HT1080 (cell line): ENCODE measurements at regions not wholly inside any gene's neighbourhood (a gene's known extent, or its start where the extent isn't known, plus 50 kb on each side); places are given as distances from the start of the nearest gene placed in this dataset.

ENCODE experiments used
- DNase-seq: peaks from one replicate; pipeline ENCODE4 v3.0.0-alpha.2; 2015; ENCODE audit warnings: low read depth

DNA sequence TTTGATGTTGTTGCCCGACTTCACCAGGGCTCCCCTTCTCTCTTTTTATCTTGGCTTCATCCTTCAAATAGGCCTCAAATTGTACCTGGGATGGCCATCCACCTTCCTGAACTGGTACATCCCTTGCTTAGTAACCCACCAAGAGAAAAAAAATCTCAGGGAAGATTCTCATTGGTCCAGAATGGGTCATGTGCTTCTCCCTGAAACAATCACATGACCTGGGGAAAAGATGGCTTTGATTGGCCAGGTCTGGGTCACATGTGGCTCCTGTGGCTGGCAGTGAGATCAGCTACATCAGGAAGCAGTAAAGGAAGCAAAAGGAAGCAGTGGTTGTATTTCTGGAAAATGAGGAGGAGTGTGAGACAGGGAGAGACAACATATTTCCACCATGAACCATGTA is 540.2 kb downstream of the MIAT start:
- no peak for DNase-seq

- no peak for DNase-seq
These were observed 541.2 kb downstream of the MIAT start for GRCh38 chr22:27198518-27199035.

- no peak for DNase-seq
These were observed 542.0 kb downstream of the MIAT start for GRCh38 chr22:27199354-27199753.

- no peak for DNase-seq
These were observed 543.9 kb downstream of the MIAT start for GRCh38 chr22:27201276-27201675.

DNA sequence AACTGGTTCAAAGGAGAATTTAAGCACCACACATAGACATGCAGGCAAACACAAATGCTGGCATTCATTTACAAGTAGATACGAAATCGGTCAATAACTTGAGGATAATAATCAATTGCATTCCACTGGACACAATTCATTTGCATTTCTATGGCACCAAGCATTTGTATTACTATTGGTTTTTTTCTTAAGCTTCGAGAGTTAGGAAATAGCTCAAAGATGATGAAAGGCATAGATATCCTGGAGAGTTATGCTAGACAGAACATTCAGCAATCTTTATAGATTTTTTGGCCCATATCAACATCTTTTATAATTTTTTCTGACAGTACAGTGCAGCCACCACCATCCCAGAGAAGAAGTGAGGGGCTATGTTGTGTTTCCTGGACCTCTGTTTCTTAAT is 544.4 kb downstream of the MIAT start:
- no peak for DNase-seq

DNA sequence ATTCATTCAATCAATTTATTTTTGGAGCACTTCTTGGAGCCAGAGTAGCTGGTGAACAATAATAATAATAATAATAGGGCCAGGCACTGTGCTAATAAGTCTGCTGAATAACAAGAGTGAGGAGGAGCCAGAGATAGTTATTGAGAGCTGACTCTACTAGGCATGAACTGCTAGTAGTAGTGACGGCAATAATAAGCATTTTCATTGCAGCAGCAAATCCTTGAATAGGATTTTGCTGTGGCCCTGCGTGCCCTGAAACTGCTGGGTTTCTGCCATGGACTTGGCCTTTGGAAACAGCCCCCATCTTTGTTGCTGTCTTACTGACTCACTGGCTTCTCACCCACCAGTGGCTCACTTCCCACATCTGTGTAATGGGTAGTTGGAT is 545.9 kb downstream of the MIAT start:
- no peak for DNase-seq

DNA sequence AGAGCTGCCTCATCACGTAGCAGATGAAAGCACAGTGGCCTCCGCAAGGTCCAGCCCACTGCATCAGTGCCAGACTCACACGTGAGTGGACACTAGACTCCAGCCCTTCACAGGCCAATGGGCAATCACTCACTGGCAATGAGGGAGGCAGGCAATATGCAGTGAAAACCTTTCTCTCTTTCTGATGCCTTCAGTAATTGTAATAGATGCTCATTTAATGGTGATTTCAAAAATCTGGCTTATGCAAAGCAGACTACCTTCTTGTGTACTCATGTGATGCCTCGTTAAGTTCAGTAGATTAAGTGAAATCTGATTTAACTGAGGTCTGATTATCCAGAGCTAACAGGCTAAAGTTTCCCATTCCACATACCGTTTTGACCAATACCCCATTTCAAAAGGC is 546.9 kb downstream of the MIAT start:
- DNase-seq = no peak

- DNase-seq = no peak
These were observed 547.4 kb downstream of the MIAT start for GRCh38 chr22:27204817-27205216.

DNA sequence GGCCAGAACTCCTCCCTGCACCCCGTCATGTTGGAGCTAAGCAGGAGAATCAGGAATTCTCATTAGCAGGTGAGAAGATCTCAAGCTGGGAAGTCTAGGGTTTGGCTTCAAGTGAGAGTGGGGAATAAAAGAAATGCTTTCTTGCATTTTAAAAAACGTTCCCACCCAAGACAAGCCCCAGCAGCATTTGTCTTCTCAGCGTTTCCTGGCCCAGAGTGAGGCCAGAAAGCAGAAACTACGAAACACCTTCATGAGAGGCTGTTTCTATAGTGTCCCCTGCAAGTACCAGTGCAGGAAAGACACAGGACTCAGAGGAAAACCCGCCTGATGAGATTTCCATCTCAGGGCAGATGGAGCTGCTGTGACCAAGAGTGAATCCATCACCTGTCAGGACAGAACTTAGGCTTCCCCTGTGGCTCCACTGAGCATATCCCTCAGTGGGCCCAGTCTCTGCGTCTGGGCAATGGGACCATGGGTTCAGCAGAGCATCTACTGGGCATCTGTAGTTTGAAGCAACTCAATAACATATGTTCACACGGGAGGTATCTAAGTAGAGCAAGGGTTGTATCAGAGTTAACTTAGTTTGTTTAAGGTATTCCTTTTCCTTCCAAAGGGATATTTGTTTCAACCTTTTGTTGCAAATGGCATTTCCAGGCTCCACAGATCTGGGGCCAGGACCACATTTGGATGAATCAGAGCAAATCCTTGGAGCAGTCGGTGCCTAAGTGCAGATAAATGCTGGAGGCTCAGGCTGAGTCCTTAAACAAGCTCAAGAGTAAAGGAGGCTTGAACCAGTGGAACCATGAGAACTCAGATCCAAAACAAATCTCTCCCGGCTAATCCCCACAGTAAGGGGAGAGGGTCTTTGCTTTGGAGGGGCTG is 548.3 kb downstream of the MIAT start:
- no peak for DNase-seq

- no peak for DNase-seq
These were observed 549.2 kb downstream of the MIAT start for GRCh38 chr22:27206374-27207133.

DNA sequence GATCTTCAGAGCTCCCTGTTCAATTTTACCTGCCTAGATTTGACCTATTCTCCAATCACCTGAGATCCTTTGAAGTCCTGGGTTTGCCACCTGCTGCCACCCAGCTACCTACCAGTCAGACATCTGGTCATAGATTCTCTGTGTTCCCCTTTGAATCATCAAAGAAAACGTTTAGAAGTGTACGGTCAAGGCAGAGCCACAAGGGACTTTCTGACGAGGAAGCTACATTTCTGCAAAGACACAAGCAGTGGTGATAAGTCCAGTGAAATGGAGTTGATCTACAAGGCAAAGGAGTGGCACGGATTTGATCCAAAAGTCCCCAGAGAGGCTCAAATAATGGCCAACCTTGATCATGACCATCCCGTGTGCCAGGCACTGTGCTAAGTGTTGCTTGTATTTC is 549.9 kb downstream of the MIAT start:
- no peak for DNase-seq

- DNase-seq = peak; percentile 61
These were observed 550.5 kb downstream of the MIAT start for GRCh38 chr22:27207907-27208306.

DNA sequence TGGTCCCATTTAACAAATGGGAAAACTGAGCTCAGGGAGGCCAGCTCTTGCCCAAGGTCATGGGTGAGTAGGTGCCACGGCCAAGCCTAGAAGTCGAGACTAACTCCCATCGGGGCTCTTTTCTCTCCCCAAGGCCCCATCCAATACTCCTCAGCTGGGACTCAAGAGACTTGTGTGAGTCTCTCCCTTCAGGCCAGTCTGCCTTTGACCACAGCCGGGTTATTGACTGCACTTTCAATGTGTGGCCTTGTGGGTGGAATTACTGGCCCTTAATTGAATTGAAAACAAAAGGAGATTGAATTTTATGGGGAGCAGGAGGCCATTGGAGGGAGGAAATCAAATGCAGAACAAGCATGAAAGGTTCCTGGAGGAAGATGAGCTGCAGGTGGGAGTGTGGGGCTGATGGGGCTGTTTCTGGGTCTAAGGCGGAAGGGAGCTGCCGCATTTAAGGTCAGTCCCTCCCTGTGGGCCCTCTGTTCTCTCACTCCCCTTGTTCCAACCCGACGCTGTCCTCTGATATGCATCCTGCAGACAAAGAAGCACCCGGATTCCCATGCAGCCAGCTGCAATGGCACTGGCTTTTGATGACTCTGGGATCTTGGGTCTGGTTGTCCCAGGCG is 552.8 kb downstream of the MIAT start:
- DNase-seq = no peak

DNA sequence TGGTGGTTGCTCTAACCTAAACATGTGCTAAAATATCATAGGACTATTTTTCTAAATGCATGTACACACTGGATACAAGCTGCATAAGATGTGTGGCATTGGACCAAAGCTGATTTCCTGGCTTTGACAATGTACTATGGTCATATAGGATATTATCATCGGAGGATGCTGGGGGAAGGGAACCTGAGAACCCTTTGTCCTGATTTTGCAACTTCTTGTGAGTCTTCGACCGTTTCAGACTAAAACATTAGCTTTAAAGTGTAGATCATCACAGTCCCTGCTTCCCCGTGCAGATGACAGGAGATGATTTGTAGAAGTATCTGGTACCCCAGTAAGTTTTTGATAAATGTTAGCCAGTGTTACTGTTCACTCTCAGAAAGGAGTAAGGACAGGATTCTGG is 554.7 kb downstream of the MIAT start:
- no peak for DNase-seq

DNA sequence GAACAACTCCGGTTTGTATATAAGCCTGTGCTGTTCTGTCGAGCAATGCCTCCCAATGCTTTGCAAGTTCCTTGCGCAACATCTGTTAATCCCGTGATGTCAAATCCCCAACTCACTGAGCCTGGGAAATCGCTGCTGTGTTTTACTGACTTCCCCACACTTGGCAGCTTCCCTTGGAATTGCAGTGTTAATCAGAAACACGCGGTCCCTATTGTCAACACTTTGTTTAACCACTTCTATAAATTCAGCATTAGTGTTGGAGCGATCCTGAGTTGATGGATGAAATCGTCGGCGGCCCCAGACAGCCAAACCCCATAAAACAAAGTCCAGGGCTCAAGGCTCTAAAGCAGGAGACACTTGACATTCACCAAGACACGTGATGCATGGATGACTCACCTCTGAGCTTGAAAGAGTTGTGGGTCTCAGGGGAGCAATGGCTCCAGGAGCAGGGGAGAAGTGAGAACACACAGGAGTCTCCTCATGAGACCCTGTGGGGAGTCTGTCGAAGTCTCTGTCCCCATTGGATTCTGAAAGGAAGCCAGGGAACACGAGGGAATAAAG is 555.3 kb downstream of the MIAT start:
- DNase-seq = peak; percentile 72

DNA sequence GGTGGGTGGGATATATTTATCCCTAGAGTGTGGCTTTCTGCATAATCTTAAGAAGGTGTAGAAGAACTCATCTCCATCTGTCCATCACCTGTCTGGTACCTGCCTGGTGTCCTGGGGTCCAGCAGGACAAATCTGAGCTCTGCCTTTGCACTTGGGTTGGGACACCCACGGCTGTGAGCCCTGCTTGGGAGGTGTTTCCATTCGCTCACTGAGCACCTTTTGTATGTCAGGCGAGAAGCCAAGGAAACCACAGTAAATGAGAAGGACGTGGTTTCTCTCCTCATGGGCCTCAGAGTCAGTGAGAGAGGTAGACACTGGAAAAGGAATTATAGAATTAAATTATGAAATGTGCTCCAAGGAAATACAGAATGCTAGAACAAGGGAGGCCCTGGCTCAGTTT is 555.9 kb downstream of the MIAT start:
- no peak for DNase-seq

- no peak for DNase-seq
These were observed 556.6 kb downstream of the MIAT start for GRCh38 chr22:27213766-27214581.

GRCh38 chr22:27214691-27215090 is 557.3 kb downstream of the MIAT start:
- no peak for DNase-seq

DNA sequence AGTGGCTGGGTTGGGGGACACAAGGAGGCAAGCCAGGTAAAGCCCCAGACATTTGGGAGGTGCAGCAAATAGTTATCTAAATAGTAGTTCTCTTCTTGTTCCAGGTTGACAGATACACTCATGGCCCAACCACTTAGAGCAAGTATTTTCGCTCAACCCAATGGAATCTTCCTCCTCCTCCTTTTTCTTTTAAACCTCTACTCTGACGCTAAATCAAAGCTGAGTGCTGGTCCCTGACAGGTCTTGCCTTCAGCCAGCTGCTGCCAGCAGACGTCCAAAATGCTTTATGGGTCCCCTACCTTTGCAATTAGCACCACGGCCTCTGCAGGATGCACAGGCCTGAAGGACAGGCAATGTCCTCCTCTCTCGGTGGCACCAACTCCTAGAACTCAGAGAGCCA is 558.5 kb downstream of the MIAT start:
- no peak for DNase-seq

DNA sequence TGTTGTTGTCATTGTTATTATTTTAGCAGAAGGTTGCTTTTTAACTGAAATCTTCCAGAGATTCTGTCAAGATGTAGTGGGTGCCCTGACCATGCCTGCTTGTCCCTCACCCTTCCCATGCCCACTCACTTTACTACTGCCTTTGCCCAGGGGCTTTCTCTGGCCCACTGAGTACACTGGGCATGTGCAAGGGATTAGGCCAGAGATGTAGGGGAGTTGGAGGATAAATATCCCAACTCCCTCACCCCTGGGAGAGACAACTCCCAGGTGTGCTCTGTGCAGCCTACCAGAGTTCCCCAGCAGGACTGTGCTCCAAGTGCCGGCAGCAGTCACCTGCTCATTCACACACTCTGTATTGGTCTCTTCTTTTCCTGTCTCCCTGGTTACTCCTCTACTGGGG is 559.1 kb downstream of the MIAT start:
- DNase-seq = no peak

DNA sequence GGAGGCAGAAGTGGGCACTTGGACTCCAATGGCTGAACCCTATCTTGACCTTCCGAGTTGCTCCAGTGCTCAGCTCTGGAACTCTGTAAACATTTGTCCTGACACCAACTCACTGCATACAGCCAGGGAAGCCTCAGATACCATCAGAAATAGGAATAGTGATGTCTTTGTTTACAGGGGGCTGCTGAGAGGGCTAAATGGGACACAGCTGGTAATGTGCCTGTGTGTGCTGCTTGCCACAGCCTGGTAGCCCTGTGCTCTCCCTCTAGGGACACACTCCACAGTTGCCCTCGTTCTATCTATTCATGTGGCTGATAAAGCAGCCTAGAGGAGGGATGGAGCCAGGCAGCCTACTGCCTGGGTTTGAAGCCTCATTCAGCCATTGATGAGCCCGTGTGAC is 559.8 kb downstream of the MIAT start:
- no peak for DNase-seq
